ENCODE measurements at regions not wholly inside any gene's neighbourhood (a gene's known extent, or its start where the extent isn't known, plus 50 kb on each side); places are given as distances from the start of the nearest gene placed in this dataset.

DNA sequence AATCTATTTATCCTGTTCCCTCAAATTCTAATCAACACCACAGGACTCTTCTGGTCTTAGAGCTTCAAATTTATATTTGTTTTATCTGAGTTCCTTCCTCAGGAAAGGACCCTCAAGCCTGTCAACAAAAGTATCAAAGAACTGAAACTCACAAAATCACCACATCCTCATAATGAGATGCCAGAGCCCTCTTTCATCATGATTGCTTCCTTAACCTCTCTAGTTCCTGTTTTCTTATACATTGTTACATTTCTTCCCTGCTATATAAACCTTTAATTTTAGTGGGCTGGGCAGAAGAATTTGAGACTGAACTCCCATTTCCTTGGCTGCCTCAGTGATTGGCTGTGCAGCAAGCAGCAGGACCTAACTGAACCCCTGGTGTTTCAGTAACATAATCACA lies 189.7 kb downstream of the ZNF248 start:
- no peak for DNase-seq (ENCODE audit: low spot score)
- Histone ChIP-seq H3K9me3 (ENCODE audit: control insufficient read depth in 4 of 4, low read length in 3 of 4) (peaks cover 0 to 11% (median 2%) of the 10 kb centered on the region in 4 donors), H3K36me3 (ENCODE audit: control insufficient read depth in 4 of 4, insufficient read depth in 3 of 4, low read depth in 1 of 4, low read length in 3 of 4) (no peaks in the 10 kb centered on the region), H3K9ac (ENCODE audit: low read depth in 1 of 2, low read length in 2 of 2) (no peak overlapping the region), H3K4me1 (ENCODE audit: control insufficient read depth in 4 of 4, insufficient read depth in 4 of 4, low read length in 3 of 4) (no peaks in the 10 kb centered on the region), H3K27ac (ENCODE audit: low read depth in 1 of 2, low read length in 2 of 2) (no peak overlapping the region), H3K27me3 (ENCODE audit: control insufficient read depth in 4 of 4, insufficient read depth in 4 of 4, low read length in 3 of 4) (peaks cover 0 to 2% (median 0%) of the 10 kb centered on the region in 4 donors), H3K4me3 (ENCODE audit: low read depth in 1 of 3, low read length in 3 of 3) (no peak overlapping the region)
- no peak for TF ChIP-seq FOXA2 (IDR thresholded peaks at IDR 0.05)
- no peak for TF ChIP-seq JUND (IDR thresholded peaks at IDR 0.05)
- TF ChIP-seq TAF1 (conservative IDR thresholded peaks at IDR 0.05): no peak
- no peak for TF ChIP-seq HNF4G (IDR thresholded peaks at IDR 0.05)
- TF ChIP-seq, protein P1, sequence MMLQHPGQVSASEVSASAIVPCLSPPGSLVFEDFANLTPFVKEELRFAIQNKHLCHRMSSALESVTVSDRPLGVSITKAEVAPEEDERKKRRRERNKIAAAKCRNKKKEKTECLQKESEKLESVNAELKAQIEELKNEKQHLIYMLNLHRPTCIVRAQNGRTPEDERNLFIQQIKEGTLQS (IDR thresholded peaks at IDR 0.05): no peak
- no peak for TF ChIP-seq CTCF (IDR thresholded peaks at IDR 0.05; ENCODE audit: low read depth, low read length, missing input control)
- no peak for TF ChIP-seq RAD21 (IDR thresholded peaks at IDR 0.05)
- TF ChIP-seq, protein P2, sequence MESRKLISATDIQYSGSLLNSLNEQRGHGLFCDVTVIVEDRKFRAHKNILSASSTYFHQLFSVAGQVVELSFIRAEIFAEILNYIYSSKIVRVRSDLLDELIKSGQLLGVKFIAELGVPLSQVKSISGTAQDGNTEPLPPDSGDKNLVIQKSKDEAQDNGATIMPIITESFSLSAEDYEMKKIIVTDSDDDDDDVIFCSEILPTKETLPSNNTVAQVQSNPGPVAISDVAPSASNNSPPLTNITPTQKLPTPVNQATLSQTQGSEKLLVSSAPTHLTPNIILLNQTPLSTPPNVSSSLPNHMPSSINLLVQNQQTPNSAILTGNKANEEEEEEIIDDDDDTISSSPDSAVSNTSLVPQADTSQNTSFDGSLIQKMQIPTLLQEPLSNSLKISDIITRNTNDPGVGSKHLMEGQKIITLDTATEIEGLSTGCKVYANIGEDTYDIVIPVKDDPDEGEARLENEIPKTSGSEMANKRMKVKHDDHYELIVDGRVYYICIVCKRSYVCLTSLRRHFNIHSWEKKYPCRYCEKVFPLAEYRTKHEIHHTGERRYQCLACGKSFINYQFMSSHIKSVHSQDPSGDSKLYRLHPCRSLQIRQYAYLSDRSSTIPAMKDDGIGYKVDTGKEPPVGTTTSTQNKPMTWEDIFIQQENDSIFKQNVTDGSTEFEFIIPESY (IDR thresholded peaks at IDR 0.05): no peak
- TF ChIP-seq FOXA1 (IDR thresholded peaks at IDR 0.05): no peak
- no peak for TF ChIP-seq SP1 (IDR thresholded peaks at IDR 0.05)
- TF ChIP-seq YY1 (IDR thresholded peaks at IDR 0.05): no peak
- TF ChIP-seq HNF4A (conservative IDR thresholded peaks at IDR 0.05): no peak
- TF ChIP-seq MAX (IDR thresholded peaks at IDR 0.05): no peak
- TF ChIP-seq GABPA (IDR thresholded peaks at IDR 0.05 in 1 of 2, conservative IDR thresholded peaks at IDR 0.05 in 1 of 2): no peak
- TF ChIP-seq NR2F2 (IDR thresholded peaks at IDR 0.05): no peak

GRCh38 chr10:37654466-37654865 lies 202.9 kb downstream of the ZNF248 start:
- no peaks in the 10 kb centered on the region for H3K27me3 ChIP-seq (ENCODE audit: control insufficient read depth in 4 of 4, insufficient read depth in 4 of 4, low read length in 3 of 4)
- H3K4me3 ChIP-seq (ENCODE audit: low read depth in 1 of 3, low read length in 3 of 3): peak overlapping the region in 1 of 3 donors; percentile 9
- H3K27ac ChIP-seq (ENCODE audit: low read depth in 1 of 2, low read length in 2 of 2): no peak overlapping the region
- no peaks in the 10 kb centered on the region for H3K4me1 ChIP-seq (ENCODE audit: control insufficient read depth in 4 of 4, insufficient read depth in 4 of 4, low read length in 3 of 4)
- no peak for DNase-seq (ENCODE audit: low spot score)
- peaks cover 0 to 6% (median 2%) of the 10 kb centered on the region in 4 donors for H3K9me3 ChIP-seq (ENCODE audit: control insufficient read depth in 4 of 4, low read length in 3 of 4)
- TF ChIP-seq, protein P1 (IDR thresholded peaks at IDR 0.05): no peak
- TF ChIP-seq TAF1 (conservative IDR thresholded peaks at IDR 0.05) (no peak), NR2F2 (IDR thresholded peaks at IDR 0.05) (no peak), YY1 (IDR thresholded peaks at IDR 0.05) (no peak), GABPA (IDR thresholded peaks at IDR 0.05 in 1 of 2, conservative IDR thresholded peaks at IDR 0.05 in 1 of 2) (no peak), CTCF (IDR thresholded peaks at IDR 0.05; ENCODE audit: low read depth, low read length, missing input control) (no peak), FOXA2 (IDR thresholded peaks at IDR 0.05) (no peak), FOXA1 (IDR thresholded peaks at IDR 0.05) (no peak), EGR1 (IDR thresholded peaks at IDR 0.05; ENCODE audit: low read depth in 2 of 2) (no peak), RXRA (IDR thresholded peaks at IDR 0.05) (no peak), HNF4A (conservative IDR thresholded peaks at IDR 0.05) (no peak), REST (IDR thresholded peaks at IDR 0.05) (no peak), MAX (IDR thresholded peaks at IDR 0.05) (no peak), JUND (IDR thresholded peaks at IDR 0.05) (no peak), SP1 (IDR thresholded peaks at IDR 0.05) (no peak)
- TF ChIP-seq, protein P2 (IDR thresholded peaks at IDR 0.05): no peak
- 49% methylated on average over 2 of the region's 2 CpGs for WGBS
- no peaks in the 10 kb centered on the region for H3K36me3 ChIP-seq (ENCODE audit: control insufficient read depth in 4 of 4, insufficient read depth in 3 of 4, low read depth in 1 of 4, low read length in 3 of 4)
- H3K9ac ChIP-seq (ENCODE audit: low read depth in 1 of 2, low read length in 2 of 2): no peak overlapping the region

Measured in liver (tissue), 8 donors.